HepG2 (cell line): ENCODE measurements at regions not wholly inside any gene's neighbourhood (a gene's known extent, or its start where the extent isn't known, plus 50 kb on each side); places are given as distances from the start of the nearest gene placed in this dataset.

Source experiments
- ATAC-seq: fragments of 200-7000 bp; cut with Tn5 transposase; 3 replicates; pipeline ENCODE4 v1.9.1; 2020; ENCODE audit warnings: mild to moderate bottlenecking, moderate library complexity
- BruUV-seq: library from RNA; stranded (reverse); fragments of 400-500 nt; replicated peaks from 2 replicates; lab custom pipeline; 2021; lab: Mats Ljungman, UMichigan
- CTCF ChIA-PET: fragments of 300-600 bp; formaldehyde crosslinking; extraction: SDS; loops from one replicate; lab custom pipeline; 2021; ENCODE audit warnings: low total read pairs, inconsistent platforms, low intra/inter-chr PET ratio; lab: Yijun Ruan, JAX
- POLR2A ChIA-PET: fragments of 350-600 bp; sonication (Branson Sonifier 250); formaldehyde crosslinking; loops from one replicate; lab custom pipeline; 2020; ENCODE audit warnings: antibody characterized with exemption, inconsistent platforms; lab: Yijun Ruan, JAX
- DNase-seq: peaks from one replicate; pipeline ENCODE4 v3.0.0-alpha.2; 2015; ENCODE audit warnings: low spot score
- FAIRE-seq: peaks from 3 replicates; lab custom pipeline; 2011; peaks lifted over from hg19 to GRCh38; lab: Jason Lieb, UNC
- H2AFZ ChIP-seq: one replicate; pipeline ENCODE4 v1.6.1; 2011; ENCODE audit warnings: low read length, inconsistent platforms
- H3K27ac ChIP-seq: fragments of 300-600 bp; 3 replicates; pipeline ENCODE4 v1.8.0; 2011; ENCODE audit warnings: mixed run types, mild to moderate bottlenecking, mixed read lengths, low read length, inconsistent platforms; ENCODE audit not compliant: insufficient read depth; ENCODE audit errors: extremely low read length
- H3K27me3 ChIP-seq, 2 experiments: fragments of 200-600 bp in 1 of 2; 2 replicates in 1 of 2; 3 replicates in 1 of 2; pipeline versions ENCODE4 v1.6.0 to v1.8.0; 2011; ENCODE audit warnings: low read length in 2 of 2, mild to moderate bottlenecking in 2 of 2, moderate library complexity in 2 of 2, inconsistent platforms in 1 of 2; ENCODE audit not compliant: insufficient read depth in 2 of 2, control insufficient read depth in 1 of 2
- H3K36me3 ChIP-seq, 2 experiments: fragments of 200-600 bp in 1 of 2; replicated peaks in 1 of 2; 2 replicates in 1 of 2; 3 replicates in 1 of 2; pipeline versions ENCODE4 v1.5.1 to v1.8.0; 2011; ENCODE audit warnings: low read length in 2 of 2, inconsistent platforms in 1 of 2; ENCODE audit not compliant: insufficient read depth in 2 of 2, control insufficient read depth in 1 of 2
- H3K4me1 ChIP-seq: 2 replicates; pipeline ENCODE4 v1.5.1; 2012; ENCODE audit warnings: low read length, inconsistent platforms; ENCODE audit not compliant: insufficient read depth
- H3K4me2 ChIP-seq: 2 replicates; pipeline ENCODE4 v1.6.0; 2011; ENCODE audit warnings: low read depth, low read length, inconsistent platforms
- H3K4me3 ChIP-seq, 3 experiments: fragments of 200-600 bp in 1 of 3; sonication (generic), shearing (Covaris generic) in 1 of 3; replicated peaks in 1 of 3; 2 replicates each; pipeline ENCODE4 v1.5.1; 2011 to 2016; ENCODE audit warnings: low read length in 3 of 3, inconsistent platforms in 2 of 3, low read depth in 2 of 3, mild to moderate bottlenecking in 2 of 3, control low read depth in 1 of 3, mixed read lengths in 1 of 3; ENCODE audit not compliant: insufficient read depth in 1 of 3
- H3K79me2 ChIP-seq: one replicate; pipeline ENCODE4 v1.6.1; 2011; ENCODE audit warnings: low read length, inconsistent platforms; ENCODE audit not compliant: insufficient read depth
- H3K9ac ChIP-seq: 2 replicates; pipeline ENCODE4 v1.6.0; 2011; ENCODE audit warnings: mild to moderate bottlenecking, low read depth, low read length, inconsistent platforms; ENCODE audit not compliant: insufficient read depth
- H3K9me3 ChIP-seq: 2 replicates; pipeline ENCODE4 v1.5.1; 2012; ENCODE audit warnings: mild to moderate bottlenecking, low read length
- H4K20me1 ChIP-seq: 2 replicates; pipeline ENCODE4 v1.6.0; 2011; ENCODE audit warnings: inconsistent platforms, mild to moderate bottlenecking, low read length, moderate library complexity; ENCODE audit not compliant: insufficient read depth
- ARID2 ChIP-seq: sonication (generic); formaldehyde crosslinking; IDR thresholded peaks from 2 replicates; pipeline ENCODE4 v1.8.1; 2022; ENCODE audit warnings: mild to moderate bottlenecking, missing genetic modification reagents, borderline replicate concordance
- CENPT ChIP-seq: sonication (generic); formaldehyde crosslinking; IDR thresholded peaks from 2 replicates; pipeline ENCODE4 v1.8.0; 2022; ENCODE audit warnings: low read depth, mild to moderate bottlenecking, moderate library complexity, missing genetic modification reagents
- EEA1 ChIP-seq: sonication (generic); formaldehyde crosslinking; IDR thresholded peaks from 2 replicates; pipeline ENCODE4 v1.5.1; 2020; ENCODE audit warnings: mild to moderate bottlenecking, missing genetic modification reagents, borderline replicate concordance
- GFI1 ChIP-seq: sonication (generic); formaldehyde crosslinking; IDR thresholded peaks from 2 replicates; pipeline ENCODE4 v1.5.0; 2020; ENCODE audit warnings: missing genetic modification reagents, mild to moderate bottlenecking, borderline replicate concordance
- HNF1B ChIP-seq: sonication (generic); formaldehyde crosslinking; IDR thresholded peaks from 2 replicates; pipeline ENCODE4 v1.5.1; 2020; ENCODE audit warnings: mild to moderate bottlenecking, moderate library complexity, missing genetic modification reagents
- HNF4A ChIP-seq: sonication (generic); formaldehyde crosslinking; IDR thresholded peaks from 2 replicates; pipeline ENCODE4 v1.4.0; 2020; ENCODE audit warnings: missing genetic modification reagents
- HOXA3 ChIP-seq: sonication (generic); formaldehyde crosslinking; IDR thresholded peaks from 2 replicates; pipeline ENCODE4 v1.5.0; 2020; ENCODE audit warnings: missing genetic modification reagents
- MBNL3 ChIP-seq: fragments of 250-450 bp; sonication (Bioruptor Pico); conservative IDR thresholded peaks from 2 replicates; pipeline ENCODE4 v1.8.0; 2022; ENCODE audit warnings: mild to moderate bottlenecking, inconsistent platforms
- NFIC ChIP-seq: IDR thresholded peaks from 2 replicates; pipeline ENCODE4 v1.6.1; 2012; ENCODE audit warnings: mild to moderate bottlenecking, low read length, inconsistent platforms
- POLR2AphosphoS5 ChIP-seq: IDR thresholded peaks from 2 replicates; pipeline ENCODE4 v1.6.1; 2012; ENCODE audit warnings: low read depth, low read length
- SP2 ChIP-seq: sonication (generic); formaldehyde crosslinking; IDR thresholded peaks from 2 replicates; pipeline ENCODE4 v1.5.1; 2020; ENCODE audit warnings: mild to moderate bottlenecking, missing genetic modification reagents
- ZFX ChIP-seq: sonication (generic); formaldehyde crosslinking; IDR thresholded peaks from 2 replicates; pipeline ENCODE4 v1.4.0; 2020; ENCODE audit warnings: mild to moderate bottlenecking, low read depth, missing genetic modification reagents, moderate library complexity
- ZNF205 ChIP-seq: IDR thresholded peaks from 2 replicates; pipeline ENCODE4 v1.6.1; 2018; ENCODE audit warnings: missing biosample characterization, missing genetic modification reagents
- ZNF430 ChIP-seq: sonication (generic); formaldehyde crosslinking; IDR thresholded peaks from 2 replicates; pipeline ENCODE4 v1.9.0; 2021; ENCODE audit warnings: mild to moderate bottlenecking, missing genetic modification reagents
- ZNF609 ChIP-seq: sonication (generic); formaldehyde crosslinking; IDR thresholded peaks from 2 replicates; pipeline ENCODE4 v1.4.0; 2020; ENCODE audit warnings: mild to moderate bottlenecking, missing genetic modification reagents, borderline replicate concordance
- ZNF773 ChIP-seq: sonication (generic); formaldehyde crosslinking; IDR thresholded peaks from 2 replicates; pipeline ENCODE4 v1.4.0; 2020; ENCODE audit warnings: missing genetic modification reagents, borderline replicate concordance
- ZNF777 ChIP-seq: sonication (generic); formaldehyde crosslinking; IDR thresholded peaks from 2 replicates; pipeline ENCODE4 v1.4.0; 2020; ENCODE audit warnings: missing genetic modification reagents
- WGBS: methylation state at CpG from one replicate; pipeline ENCODE4 v1.1.6; 2017; ENCODE audit warnings: low lambda C conversion rate; 5-methylcytosine and 5-hydroxymethylcytosine counted together
- in situ Hi-C: cut with HindIII; loops from 2 replicates; pipeline ENCODE4 v1.10.0; 2017; ENCODE audit warnings: low pct_unique_long_range_greater_than_20kb; ENCODE audit not compliant: extremely low pct_ligation_motif_present
- intact Hi-C: fragments of 100-400 bp; cut with micrococcal nuclease; formaldehyde crosslinking; loops from one replicate; pipeline ENCODE4 v1.10.0; 2022; ENCODE audit not compliant: unreplicated experiment

- Histone ChIP-seq H4K20me1 (no peaks in the 10 kb centered on the region), H3K27me3 (no peaks in the 10 kb centered on the region), H3K79me2 (no peaks in the 10 kb centered on the region), H3K9me3 (no peaks in the 10 kb centered on the region), H3K27ac (no peak overlapping the region), H3K4me2 (no peak overlapping the region), H3K4me3 (no peak overlapping the region), H3K36me3 (no peaks in the 10 kb centered on the region), H2AFZ (no peak overlapping the region), H3K9ac (no peak overlapping the region), H3K4me1 (no peaks in the 10 kb centered on the region)
- intact Hi-C loops (no loop called here), in situ Hi-C loops (no loop called here)
- no TSS peak for BruUV-seq
- ChIA-PET POLR2A (no interaction called here), CTCF (no interaction called here)
- TF ChIP-seq HOXA3 (CRISPR knock-in tag), result no peak
- no peak for TF ChIP-seq CENPT
- no peak for TF ChIP-seq ZNF205
- no peak for TF ChIP-seq ZNF773 (CRISPR knock-in tag)
- TF ChIP-seq ZNF777 (CRISPR knock-in tag), result no peak
- TF ChIP-seq HNF4A (CRISPR knock-in tag), result no peak
- TF ChIP-seq GFI1 (CRISPR knock-in tag), result no peak
- TF ChIP-seq ARID2 (CRISPR knock-in tag), result no peak
- TF ChIP-seq HNF1B (CRISPR knock-in tag), result no peak
- TF ChIP-seq ZNF430 (CRISPR knock-in tag), result no peak
- TF ChIP-seq MBNL3, result no peak
- no peak for TF ChIP-seq NFIC
- TF ChIP-seq EEA1 (CRISPR knock-in tag), result no peak
- no peak for TF ChIP-seq ZFX (CRISPR knock-in tag)
- no peak for TF ChIP-seq SP2 (CRISPR knock-in tag)
- TF ChIP-seq POLR2AphosphoS5, result no peak
- no peak for TF ChIP-seq ZNF609 (CRISPR knock-in tag)
- FAIRE-seq (no peak), ATAC-seq (no peak), DNase-seq (no peak)
- WGBS, result 63% methylated on average over 9 of the region's 11 CpGs
Measured at GRCh38 chrX:98380106-98380505, 1496.4 kb downstream of the RPA4 start.
